RKO (cell line): ENCODE measurements at regions not wholly inside any gene's neighbourhood (a gene's known extent, or its start where the extent isn't known, plus 50 kb on each side); places are given as distances from the start of the nearest gene placed in this dataset.

Source experiments
- DNase-seq: peaks from one replicate; pipeline ENCODE4 v3.0.0-alpha.2; 2016; ENCODE audit warnings: low spot score

- DNase-seq = no peak
Observed at GRCh38 chr2:20560011-20560410, 90.9 kb downstream of the HS1BP3 start.

- no peak for DNase-seq
Observed at GRCh38 chr2:20560891-20561636, 89.8 kb downstream of the HS1BP3 start.

GRCh38 chr2:20561637-20562454 lies 89.1 kb downstream of the HS1BP3 start:
- peak; percentile 75 for DNase-seq

- no peak for DNase-seq
Observed at GRCh38 chr2:20562540-20563225, 88.2 kb downstream of the HS1BP3 start.

GRCh38 chr2:20563251-20563650 lies 87.6 kb downstream of the HS1BP3 start:
- DNase-seq = no peak

- peak; percentile 68 for DNase-seq
Observed at GRCh38 chr2:20563833-20564232, 87.1 kb downstream of the HS1BP3 start.

- no peak for DNase-seq
Observed at GRCh38 chr2:20565101-20565622, 85.7 kb downstream of the HS1BP3 start.

GRCh38 chr2:20565623-20566236 lies 85.2 kb downstream of the HS1BP3 start:
- DNase-seq = no peak

- DNase-seq = no peak
Observed at GRCh38 chr2:20566331-20566730, 84.6 kb downstream of the HS1BP3 start.

- DNase-seq = no peak
Observed at GRCh38 chr2:20567159-20567925, 83.6 kb downstream of the HS1BP3 start.
